ENCODE measurements at regions not wholly inside any gene's neighbourhood (a gene's known extent, or its start where the extent isn't known, plus 50 kb on each side); places are given as distances from the start of the nearest gene placed in this dataset.

- no peak for TF ChIP-seq EZH2 (IDR thresholded peaks at IDR 0.05; ENCODE audit: borderline replicate concordance)
- TF ChIP-seq CTCF (IDR thresholded peaks at IDR 0.05; ENCODE audit: poor library complexity): no peak
- no peak for TF ChIP-seq EZH2phosphoT487 (IDR thresholded peaks at IDR 0.05; ENCODE audit: low read depth, severe bottlenecking, unreplicated experiment)
- Histone ChIP-seq H4K20me1 (ENCODE audit: insufficient read depth, poor library complexity, severe bottlenecking) (no peaks in the 10 kb centered on the region), H3K9me2 (replicated peaks; ENCODE audit: insufficient read depth) (no peaks in the 10 kb centered on the region), H3K4me3 (no peak overlapping the region), H3K27ac (no peak overlapping the region), H3K27me3 (no peaks in the 10 kb centered on the region), H3K36me3 (replicated peaks; ENCODE audit: insufficient read depth, low read depth) (no peaks in the 10 kb centered on the region), H3K79me2 (no peaks in the 10 kb centered on the region), H2AFZ (no peak overlapping the region), H3K4me1 (ENCODE audit: insufficient read depth) (no peaks in the 10 kb centered on the region), H3K4me2 (no peak overlapping the region), H3K9me3 (ENCODE audit: low read depth) (no peaks in the 10 kb centered on the region)
- DNase-seq (ENCODE audit: low spot score): no peak
- WGBS (ENCODE audit: low lambda C conversion rate, missing lambda C conversion rate): 97% methylated on average over 15 of the region's 22 CpGs
These were observed 2195.9 kb downstream of the PCDH9 start for GRCh38 chr13:65034266-65034665.

GRCh38 chr13:65032825-65033224, 2197.3 kb downstream of the PCDH9 start:
- Histone ChIP-seq H3K27ac (no peak overlapping the region), H3K9me2 (replicated peaks; ENCODE audit: insufficient read depth) (no peaks in the 10 kb centered on the region), H3K4me1 (ENCODE audit: insufficient read depth) (no peaks in the 10 kb centered on the region), H3K36me3 (replicated peaks; ENCODE audit: insufficient read depth, low read depth) (no peaks in the 10 kb centered on the region), H2AFZ (no peak overlapping the region), H3K4me2 (no peak overlapping the region), H3K79me2 (no peaks in the 10 kb centered on the region), H4K20me1 (ENCODE audit: insufficient read depth, poor library complexity, severe bottlenecking) (no peaks in the 10 kb centered on the region), H3K9me3 (ENCODE audit: low read depth) (no peaks in the 10 kb centered on the region), H3K27me3 (no peaks in the 10 kb centered on the region), H3K4me3 (no peak overlapping the region)
- DNase-seq (ENCODE audit: low spot score): no peak
- TF ChIP-seq CTCF (IDR thresholded peaks at IDR 0.05; ENCODE audit: poor library complexity): no peak
- no peak for TF ChIP-seq EZH2phosphoT487 (IDR thresholded peaks at IDR 0.05; ENCODE audit: low read depth, severe bottlenecking, unreplicated experiment)
- TF ChIP-seq EZH2 (IDR thresholded peaks at IDR 0.05; ENCODE audit: borderline replicate concordance): no peak
- WGBS (ENCODE audit: low lambda C conversion rate, missing lambda C conversion rate): 94% methylated on average over 2 of the region's 2 CpGs

GRCh38 chr13:65028101-65028500, 2202.0 kb downstream of the PCDH9 start:
- Histone ChIP-seq H3K27me3 (no peaks in the 10 kb centered on the region), H2AFZ (no peak overlapping the region), H3K4me1 (ENCODE audit: insufficient read depth) (no peaks in the 10 kb centered on the region), H3K27ac (no peak overlapping the region), H4K20me1 (ENCODE audit: insufficient read depth, poor library complexity, severe bottlenecking) (no peaks in the 10 kb centered on the region), H3K4me2 (no peak overlapping the region), H3K4me3 (no peak overlapping the region), H3K79me2 (no peaks in the 10 kb centered on the region), H3K9me3 (ENCODE audit: low read depth) (no peaks in the 10 kb centered on the region), H3K9me2 (replicated peaks; ENCODE audit: insufficient read depth) (no peaks in the 10 kb centered on the region), H3K36me3 (replicated peaks; ENCODE audit: insufficient read depth, low read depth) (no peaks in the 10 kb centered on the region)
- TF ChIP-seq EZH2phosphoT487 (IDR thresholded peaks at IDR 0.05; ENCODE audit: low read depth, severe bottlenecking, unreplicated experiment) (no peak), CTCF (IDR thresholded peaks at IDR 0.05; ENCODE audit: poor library complexity) (no peak), EZH2 (IDR thresholded peaks at IDR 0.05; ENCODE audit: borderline replicate concordance) (no peak)
- DNase-seq (ENCODE audit: low spot score): no peak
- 97% methylated on average over 1 of the region's 1 CpG for whole genome bisulfite sequencing (ENCODE audit: low lambda C conversion rate, missing lambda C conversion rate)

- Histone ChIP-seq H3K4me1 (ENCODE audit: insufficient read depth) (no peaks in the 10 kb centered on the region), H3K27ac (no peak overlapping the region), H2AFZ (no peak overlapping the region), H3K9me2 (replicated peaks; ENCODE audit: insufficient read depth) (no peaks in the 10 kb centered on the region), H3K79me2 (no peaks in the 10 kb centered on the region), H3K4me2 (no peak overlapping the region), H3K36me3 (replicated peaks; ENCODE audit: insufficient read depth, low read depth) (no peaks in the 10 kb centered on the region), H3K9me3 (ENCODE audit: low read depth) (no peaks in the 10 kb centered on the region), H3K27me3 (no peaks in the 10 kb centered on the region), H3K4me3 (no peak overlapping the region), H4K20me1 (ENCODE audit: insufficient read depth, poor library complexity, severe bottlenecking) (no peaks in the 10 kb centered on the region)
- no peak for DNase-seq (ENCODE audit: low spot score)
- TF ChIP-seq EZH2phosphoT487 (IDR thresholded peaks at IDR 0.05; ENCODE audit: low read depth, severe bottlenecking, unreplicated experiment): no peak
- TF ChIP-seq CTCF (IDR thresholded peaks at IDR 0.05; ENCODE audit: poor library complexity): no peak
- TF ChIP-seq EZH2 (IDR thresholded peaks at IDR 0.05; ENCODE audit: borderline replicate concordance): no peak
- 62% methylated on average over 2 of the region's 2 CpGs for WGBS (ENCODE audit: low lambda C conversion rate, missing lambda C conversion rate)
These were observed 2203.6 kb downstream of the PCDH9 start for GRCh38 chr13:65026505-65026904.

All from hepatocyte (in vitro differentiated cells).